Common myeloid progenitor, CD34-positive (primary cell): ENCODE measurements at regions not wholly inside any gene's neighbourhood (a gene's known extent, or its start where the extent isn't known, plus 50 kb on each side); places are given as distances from the start of the nearest gene placed in this dataset.

Experiments used
- CTCF ChIA-PET: fragments of 350-600 bp; sonication (Branson Sonifier 250); formaldehyde crosslinking; loops from one replicate; lab custom pipeline; 2021; ENCODE audit warnings: antibody characterized with exemption; lab: Charles Lee
- POLR2A ChIA-PET: fragments of 350-600 bp; sonication (Branson Sonifier 250); formaldehyde crosslinking; loops from one replicate; lab custom pipeline; 2021; ENCODE audit warnings: antibody characterized with exemption; lab: Charles Lee
- DNase-seq, 3 donors: peaks; one replicate each; pipeline versions ENCODE4 v3.0.0 to v3.0.0-alpha.2; 2013
- H3K27ac ChIP-seq, 2 experiments: 1 replicate in 1 of 2; 2 replicates in 1 of 2; pipeline ENCODE4 v1.7.0; 2013; ENCODE audit warnings: inconsistent platforms in 2 of 2, low read length in 2 of 2, mild to moderate bottlenecking in 2 of 2, low read depth in 1 of 2, moderate library complexity in 1 of 2; ENCODE audit not compliant: severe bottlenecking in 2 of 2, insufficient read depth in 1 of 2, poor library complexity in 1 of 2
- H3K27me3 ChIP-seq, 5 experiments: replicated peaks in 2 of 5; 1 replicate in 3 of 5; 2 replicates in 2 of 5; pipeline versions ENCODE4 v1.6.1 to v1.7.0; 2013; ENCODE audit warnings: low read length in 4 of 5, mild to moderate bottlenecking in 2 of 5, moderate library complexity in 2 of 5, inconsistent platforms in 1 of 5; ENCODE audit not compliant: insufficient read depth in 5 of 5, control insufficient read depth in 4 of 5
- H3K36me3 ChIP-seq, 4 experiments: 1 replicate in 2 of 4; 2 replicates in 2 of 4; pipeline versions ENCODE4 v1.6.1 to v1.7.0; 2013; ENCODE audit warnings: low read length in 3 of 4, control low read depth in 1 of 4, mild to moderate bottlenecking in 1 of 4; ENCODE audit not compliant: control insufficient read depth in 4 of 4, insufficient read depth in 4 of 4
- H3K4me1 ChIP-seq, 4 experiments: 1 replicate in 3 of 4; 2 replicates in 1 of 4; pipeline versions ENCODE4 v1.6.1 to v1.7.1; 2013; ENCODE audit warnings: low read length in 3 of 4, mild to moderate bottlenecking in 3 of 4, control low read depth in 1 of 4, inconsistent platforms in 1 of 4, moderate library complexity in 1 of 4; ENCODE audit not compliant: control insufficient read depth in 4 of 4, insufficient read depth in 4 of 4; ENCODE audit errors: control extremely low read depth in 1 of 4
- H3K4me3 ChIP-seq, 7 experiments: 1 replicate in 4 of 7; 2 replicates in 3 of 7; pipeline versions ENCODE4 v1.5.1 to v1.7.0; 2013; ENCODE audit warnings: mild to moderate bottlenecking in 7 of 7, low read length in 6 of 7, moderate library complexity in 6 of 7, inconsistent platforms in 2 of 7, low read depth in 2 of 7, control low read depth in 1 of 7; ENCODE audit not compliant: insufficient read depth in 4 of 7, control insufficient read depth in 1 of 7; ENCODE audit errors: extremely low read depth in 1 of 7
- H3K9me3 ChIP-seq, 5 experiments: 1 replicate in 4 of 5; 2 replicates in 1 of 5; pipeline versions ENCODE4 v1.6.1 to v1.7.1; 2013; ENCODE audit warnings: low read length in 4 of 5, mild to moderate bottlenecking in 2 of 5, inconsistent platforms in 1 of 5, low read depth in 1 of 5, moderate library complexity in 1 of 5; ENCODE audit not compliant: control insufficient read depth in 4 of 5, insufficient read depth in 2 of 5; ENCODE audit errors: control extremely low read depth in 1 of 5
- WGBS: methylation state at CpG from one replicate; pipeline ENCODE4 v1.1.5; 2013; ENCODE audit not compliant: insufficient coverage; 5-methylcytosine and 5-hydroxymethylcytosine counted together

DNA sequence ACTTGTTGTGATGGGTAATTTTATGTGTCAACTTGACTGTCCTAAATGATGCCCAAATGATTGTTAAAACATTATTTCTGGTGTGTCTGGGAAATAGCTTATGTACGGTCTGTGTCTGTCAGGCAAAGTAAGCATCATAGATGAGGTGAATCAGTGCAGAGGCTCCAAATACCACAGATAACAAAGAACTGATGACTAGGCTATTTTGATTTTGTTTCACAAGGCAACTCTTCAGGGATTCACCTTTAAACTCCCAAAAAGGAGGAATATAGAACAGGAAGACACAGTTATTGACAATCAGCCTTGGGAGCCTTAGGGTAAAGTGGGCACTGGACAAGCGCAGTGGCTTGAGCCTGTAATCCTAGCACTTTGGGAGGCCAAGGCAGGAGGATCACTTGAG lies 290.7 kb downstream of the PCDH10 start:
- Histone ChIP-seq H3K4me1 (no peaks in the 10 kb centered on the region), H3K27ac (no peak overlapping the region), H3K4me3 (no peak overlapping the region), H3K27me3 (no peaks in the 10 kb centered on the region), H3K36me3 (no peaks in the 10 kb centered on the region), H3K9me3 (no peaks in the 10 kb centered on the region)
- DNase-seq = no peak
- WGBS = 100% methylated on average over 1 of the region's 2 CpGs
- ChIA-PET CTCF (no interaction called here), POLR2A (no interaction called here)

DNA sequence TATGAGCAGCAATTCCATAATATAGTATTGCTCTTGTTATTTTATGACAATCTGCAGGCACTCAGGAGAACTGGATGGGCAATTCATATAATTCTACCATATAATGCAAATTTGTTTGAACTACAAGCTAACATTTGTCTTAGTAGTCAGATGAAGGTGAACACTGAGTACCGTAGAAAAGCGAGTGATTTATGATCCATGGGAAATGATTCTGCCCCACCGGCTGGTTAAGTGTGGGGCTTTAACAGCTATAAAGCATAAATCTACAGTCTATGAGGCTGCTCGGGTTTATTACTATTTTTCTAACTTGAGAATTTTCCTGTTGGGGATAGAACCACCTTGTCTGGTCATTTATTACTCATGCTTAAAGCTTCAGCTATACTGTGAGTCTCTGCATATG lies 275.5 kb downstream of the PCDH10 start:
- no peak overlapping the region for H3K4me3 ChIP-seq
- H3K27me3 ChIP-seq = no peaks in the 10 kb centered on the region
- ChIA-PET CTCF (no interaction called here), POLR2A (no interaction called here)
- no peaks in the 10 kb centered on the region for H3K9me3 ChIP-seq
- 28% methylated on average over 3 of the region's 4 CpGs for WGBS
- H3K36me3 ChIP-seq = no peaks in the 10 kb centered on the region
- H3K4me1 ChIP-seq = no peaks in the 10 kb centered on the region
- DNase-seq = no peak
- no peak overlapping the region for H3K27ac ChIP-seq

DNA sequence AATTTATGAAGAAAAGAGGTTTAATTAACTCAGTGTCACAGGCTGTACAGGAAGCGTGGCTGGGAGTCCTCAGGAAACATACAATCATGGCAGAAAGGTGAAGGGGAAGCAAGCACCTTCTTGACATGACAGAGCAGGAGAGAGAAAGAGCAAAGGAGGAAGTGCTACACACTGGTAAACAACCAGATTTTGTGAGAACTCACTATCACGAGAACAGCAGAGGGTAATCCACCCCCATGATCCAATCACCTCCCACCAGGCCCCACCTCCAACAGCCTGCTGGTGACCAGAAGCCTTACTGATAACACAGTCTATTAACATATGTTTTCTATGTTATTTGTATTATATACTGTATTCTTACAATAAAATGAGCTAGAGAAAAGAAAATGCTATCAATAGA lies 254.8 kb downstream of the PCDH10 start:
- Histone ChIP-seq H3K4me1 (no peaks in the 10 kb centered on the region), H3K4me3 (no peak overlapping the region), H3K27ac (no peak overlapping the region), H3K36me3 (no peaks in the 10 kb centered on the region), H3K27me3 (no peaks in the 10 kb centered on the region), H3K9me3 (no peaks in the 10 kb centered on the region)
- CTCF ChIA-PET = no interaction called here
- POLR2A ChIA-PET = no interaction called here
- no CpG with 5 or more reads among the region's 2 CpGs for WGBS
- DNase-seq = no peak

DNA sequence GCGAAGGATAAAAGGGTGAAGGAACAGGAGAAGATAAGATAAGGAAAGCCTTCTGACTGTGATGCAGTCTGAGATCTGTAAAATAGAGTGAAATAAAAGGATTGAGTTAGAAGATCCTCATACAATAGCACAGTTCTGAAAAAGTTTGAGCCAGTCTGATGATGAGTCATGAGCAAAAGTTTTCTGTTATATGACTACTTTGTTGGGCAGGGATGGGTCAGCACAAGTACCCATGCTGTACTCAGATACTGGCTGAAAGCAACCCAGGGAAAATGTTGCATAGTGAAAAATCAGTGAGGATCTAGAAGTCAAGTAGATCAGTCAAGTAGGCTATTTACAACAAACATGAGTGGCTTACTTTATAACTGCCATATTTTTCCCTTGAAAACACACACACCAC lies 253.5 kb downstream of the PCDH10 start:
- no peaks in the 10 kb centered on the region for H3K4me1 ChIP-seq
- no peaks in the 10 kb centered on the region for H3K9me3 ChIP-seq
- ChIA-PET POLR2A (no interaction called here), CTCF (no interaction called here)
- H3K27me3 ChIP-seq = no peaks in the 10 kb centered on the region
- H3K27ac ChIP-seq = no peak overlapping the region
- no peaks in the 10 kb centered on the region for H3K36me3 ChIP-seq
- no peak overlapping the region for H3K4me3 ChIP-seq
- no peak for DNase-seq
- 100% methylated on average over 1 of the region's 1 CpG for WGBS

DNA sequence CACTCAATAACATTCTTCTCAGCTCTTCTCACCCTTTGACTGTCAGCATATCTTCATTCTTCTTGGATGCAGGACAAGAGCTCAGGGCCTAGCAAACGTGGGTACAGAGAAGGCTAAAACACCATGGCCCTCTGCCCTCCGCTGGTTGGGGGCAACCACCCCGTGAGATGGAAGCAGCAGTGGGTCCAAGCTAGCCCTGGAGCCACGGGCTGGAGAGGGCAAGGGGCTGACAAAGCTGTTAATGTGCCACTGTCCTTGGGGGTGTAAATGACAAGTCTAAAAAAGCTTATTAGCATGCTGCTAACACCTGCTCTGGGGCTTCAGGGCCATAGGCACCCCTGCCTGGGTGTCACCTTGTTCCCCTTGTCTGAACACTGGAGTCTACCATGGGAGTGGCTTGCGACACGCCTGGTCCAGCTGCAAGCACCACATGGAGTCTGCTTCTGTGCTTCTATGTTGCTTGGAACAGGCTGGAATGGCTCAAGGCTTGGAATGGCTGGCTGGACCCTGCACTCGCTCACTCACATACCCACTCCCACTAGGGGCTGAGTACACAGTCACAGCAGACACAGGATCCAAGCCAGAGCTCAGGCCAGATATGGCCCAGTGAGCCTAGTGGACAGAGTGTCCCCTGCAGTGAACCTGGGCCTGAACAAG lies 246.0 kb downstream of the PCDH10 start:
- Histone ChIP-seq H3K4me3 (no peak overlapping the region), H3K27ac (no peak overlapping the region), H3K36me3 (no peaks in the 10 kb centered on the region), H3K4me1 (no peaks in the 10 kb centered on the region), H3K9me3 (no peaks in the 10 kb centered on the region), H3K27me3 (no peaks in the 10 kb centered on the region)
- CTCF ChIA-PET = no interaction called here
- POLR2A ChIA-PET = no interaction called here
- no peak for DNase-seq
- WGBS = 85% methylated on average over 6 of the region's 7 CpGs

DNA sequence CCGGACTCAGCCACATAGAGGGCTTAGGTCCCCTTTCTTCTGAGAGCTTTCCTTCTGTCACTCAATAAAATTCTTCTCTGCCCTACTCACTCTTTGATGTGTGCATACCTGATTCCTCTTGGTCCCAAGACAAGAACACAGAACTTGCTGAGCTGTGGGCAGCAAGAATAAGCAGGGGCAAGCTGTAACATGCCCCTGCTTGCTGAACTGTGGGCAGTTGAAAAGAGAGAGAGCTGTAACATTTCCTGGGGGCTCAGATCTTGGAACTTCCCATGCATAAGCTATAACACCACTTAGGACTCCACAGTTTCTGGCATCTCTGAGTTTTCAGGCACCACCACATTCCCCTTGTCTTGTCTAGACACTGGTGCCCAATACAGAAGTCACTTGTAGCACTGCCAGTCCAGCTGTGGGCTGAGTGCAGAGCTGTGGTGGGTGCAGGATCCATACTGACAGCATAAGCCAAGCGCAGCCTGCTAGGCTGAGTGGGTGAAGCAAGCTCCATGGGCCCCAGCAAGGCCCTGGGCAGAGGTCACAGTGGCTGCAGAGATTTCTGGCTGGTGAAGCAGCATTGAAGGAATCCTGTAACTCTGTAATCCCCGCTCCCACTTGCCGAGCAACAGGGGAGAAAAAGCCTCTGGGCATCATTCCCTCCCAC lies 241.2 kb downstream of the PCDH10 start:
- peaks cover 0 to under 1% (median 0%) of the 10 kb centered on the region in 5 experiments for H3K9me3 ChIP-seq
- no peaks in the 10 kb centered on the region for H3K27me3 ChIP-seq
- H3K4me1 ChIP-seq = no peaks in the 10 kb centered on the region
- no peaks in the 10 kb centered on the region for H3K36me3 ChIP-seq
- ChIA-PET POLR2A (no interaction called here), CTCF (no interaction called here)
- 100% methylated on average over 2 of the region's 4 CpGs for WGBS
- no peak overlapping the region for H3K27ac ChIP-seq
- H3K4me3 ChIP-seq = no peak overlapping the region
- no peak for DNase-seq

DNA sequence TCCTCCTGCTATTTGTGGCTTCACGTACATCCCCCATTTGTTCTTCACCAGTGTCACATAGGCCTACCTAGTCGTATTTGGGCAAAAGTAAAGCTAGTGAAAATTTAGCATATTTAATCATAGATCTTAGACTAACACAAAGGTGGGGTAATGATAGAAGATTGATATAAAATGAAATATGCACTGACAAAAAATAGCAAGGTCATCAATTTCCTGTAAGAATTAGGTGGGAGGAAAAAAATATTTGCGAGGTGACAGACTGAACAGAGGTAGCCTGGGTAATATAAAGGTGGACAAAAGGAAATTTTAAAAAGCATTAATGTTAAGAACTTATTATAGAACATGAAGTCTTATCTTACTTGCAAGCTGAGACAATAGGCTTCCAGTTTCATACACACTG lies 239.9 kb downstream of the PCDH10 start:
- Histone ChIP-seq H3K4me1 (no peaks in the 10 kb centered on the region), H3K27me3 (no peaks in the 10 kb centered on the region), H3K9me3 (peaks cover 0 to 2% (median 0%) of the 10 kb centered on the region in 5 experiments), H3K36me3 (no peaks in the 10 kb centered on the region), H3K27ac (no peak overlapping the region), H3K4me3 (no peak overlapping the region)
- WGBS = no CpG with 5 or more reads among the region's 3 CpGs
- no peak for DNase-seq
- ChIA-PET CTCF (no interaction called here), POLR2A (no interaction called here)
